ENCODE measurements at regions not wholly inside any gene's neighbourhood (a gene's known extent, or its start where the extent isn't known, plus 50 kb on each side); places are given as distances from the start of the nearest gene placed in this dataset.

- DNase-seq: no peak
- Histone ChIP-seq H3K4me3 (no peak overlapping the region), H3K27me3 (no peaks in the 10 kb centered on the region), H3K4me1 (no peaks in the 10 kb centered on the region), H3K27ac (no peak overlapping the region), H3K9me3 (no peaks in the 10 kb centered on the region), H3K36me3 (no peaks in the 10 kb centered on the region)
- TF ChIP-seq CTCF (IDR thresholded peaks at IDR 0.05): no peak
Observed at GRCh38 chr13:57017357-57017756, 123.4 kb upstream of the PRR20A start.

- Histone ChIP-seq H3K4me1 (no peaks in the 10 kb centered on the region), H3K36me3 (no peaks in the 10 kb centered on the region), H3K27ac (no peak overlapping the region), H3K27me3 (no peaks in the 10 kb centered on the region), H3K9me3 (no peaks in the 10 kb centered on the region), H3K4me3 (no peak overlapping the region)
- TF ChIP-seq POLR2A (IDR thresholded peaks at IDR 0.05): no peak
- TF ChIP-seq CTCF (IDR thresholded peaks at IDR 0.05): no peak
- DNase-seq: no peak
Observed at GRCh38 chr13:57018915-57019314, 121.8 kb upstream of the PRR20A start.

- Histone ChIP-seq H3K9me3 (no peaks in the 10 kb centered on the region), H3K36me3 (no peaks in the 10 kb centered on the region), H3K4me1 (no peaks in the 10 kb centered on the region), H3K27ac (no peak overlapping the region), H3K4me3 (no peak overlapping the region), H3K27me3 (no peaks in the 10 kb centered on the region)
- no peak for TF ChIP-seq CTCF (IDR thresholded peaks at IDR 0.05)
- TF ChIP-seq POLR2A (IDR thresholded peaks at IDR 0.05): no peak
- no peak for DNase-seq
Observed at GRCh38 chr13:57030671-57031070, 110.0 kb upstream of the PRR20A start.

GRCh38 chr13:57036290-57036689, 104.4 kb upstream of the PRR20A start:
- TF ChIP-seq POLR2A (IDR thresholded peaks at IDR 0.05) (no peak), CTCF (IDR thresholded peaks at IDR 0.05) (no peak)
- no peak overlapping the region for H3K27ac ChIP-seq
- H3K27me3 ChIP-seq: no peaks in the 10 kb centered on the region
- no peak overlapping the region for H3K4me3 ChIP-seq
- H3K36me3 ChIP-seq: no peaks in the 10 kb centered on the region
- no peak for DNase-seq
- no peaks in the 10 kb centered on the region for H3K4me1 ChIP-seq
- H3K9me3 ChIP-seq: no peaks in the 10 kb centered on the region

GRCh38 chr13:57044910-57045309, 95.8 kb upstream of the PRR20A start:
- Histone ChIP-seq H3K4me1 (no peaks in the 10 kb centered on the region), H3K27ac (no peak overlapping the region), H3K4me3 (no peak overlapping the region), H3K36me3 (no peaks in the 10 kb centered on the region), H3K9me3 (no peaks in the 10 kb centered on the region), H3K27me3 (no peaks in the 10 kb centered on the region)
- TF ChIP-seq POLR2A (IDR thresholded peaks at IDR 0.05): no peak
- TF ChIP-seq CTCF (IDR thresholded peaks at IDR 0.05): no peak
- DNase-seq: no peak

GRCh38 chr13:57045826-57046546, 94.7 kb upstream of the PRR20A start:
- H3K27ac ChIP-seq: no peak overlapping the region
- H3K9me3 ChIP-seq: no peaks in the 10 kb centered on the region
- H3K36me3 ChIP-seq: no peaks in the 10 kb centered on the region
- no peak overlapping the region for H3K4me3 ChIP-seq
- peak in 1 of 3 donors; percentile 47 for DNase-seq
- H3K4me1 ChIP-seq: no peaks in the 10 kb centered on the region
- TF ChIP-seq CTCF (IDR thresholded peaks at IDR 0.05) (no peak), POLR2A (IDR thresholded peaks at IDR 0.05) (no peak)
- H3K27me3 ChIP-seq: no peaks in the 10 kb centered on the region

Data from Peyer's patch (tissue), 4 donors.